Neural crest cell (in vitro differentiated cells): ENCODE measurements at regions not wholly inside any gene's neighbourhood (a gene's known extent, or its start where the extent isn't known, plus 50 kb on each side); places are given as distances from the start of the nearest gene placed in this dataset.

ENCODE experiments used
- DNase-seq: peaks from one replicate; pipeline ENCODE4 v3.0.0; 2021; ENCODE audit warnings: low read depth, mixed read lengths, low spot score
- H3K27ac Mint-ChIP-seq: one replicate; pipeline ENCODE4 v1.8.0; 2021; ENCODE audit warnings: mild to moderate bottlenecking, mixed read lengths; ENCODE audit not compliant: unreplicated experiment
- H3K27me3 Mint-ChIP-seq: 2 replicates; pipeline ENCODE4 v1.8.0; 2021; ENCODE audit warnings: low read depth, mild to moderate bottlenecking, mixed read lengths
- H3K36me3 Mint-ChIP-seq: 2 replicates; pipeline ENCODE4 v1.8.0; 2021; ENCODE audit warnings: low read depth, mild to moderate bottlenecking, mixed read lengths
- H3K4me1 Mint-ChIP-seq: 2 replicates; pipeline ENCODE4 v1.8.0; 2021; ENCODE audit warnings: mixed read lengths
- H3K4me3 Mint-ChIP-seq: one replicate; pipeline ENCODE4 v1.8.0; 2021; ENCODE audit warnings: mild to moderate bottlenecking, mixed read lengths
- H3K9me3 Mint-ChIP-seq: 2 replicates; pipeline ENCODE4 v1.8.0; 2021; ENCODE audit warnings: mixed read lengths
- TF ChIP-seq, protein P1 (sequence below): fragments of 200-600 bp; sonication (generic); conservative IDR thresholded peaks from 2 replicates; pipeline ENCODE4 v1.5.0; 2021; ENCODE audit warnings: antibody characterized with exemption, mild to moderate bottlenecking

DNA sequence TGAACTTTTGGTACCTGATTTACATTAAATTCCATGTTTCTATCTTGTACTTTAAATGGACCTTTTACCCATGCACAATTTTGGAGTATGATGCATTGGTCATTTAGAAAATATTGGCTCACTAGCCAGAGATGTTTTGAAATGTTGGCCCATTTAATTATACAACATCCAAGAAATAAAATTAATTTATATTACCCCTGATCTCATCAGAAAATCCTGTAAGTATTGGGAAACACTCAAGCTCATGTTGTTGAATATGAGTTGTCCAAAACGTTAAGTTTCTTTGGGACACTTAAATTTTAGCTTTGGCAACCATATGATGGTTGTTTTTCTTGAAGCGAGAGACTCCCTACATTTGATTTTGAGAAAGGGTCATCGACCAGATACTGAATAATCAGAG lies 492.7 kb downstream of the RPS24 start:
- H3K4me3 Mint-ChIP-seq: no peak overlapping the region
- H3K27ac Mint-ChIP-seq: no peak overlapping the region
- H3K4me1 Mint-ChIP-seq: peaks cover 20% of the 10 kb centered on the region
- TF ChIP-seq, protein P1, sequence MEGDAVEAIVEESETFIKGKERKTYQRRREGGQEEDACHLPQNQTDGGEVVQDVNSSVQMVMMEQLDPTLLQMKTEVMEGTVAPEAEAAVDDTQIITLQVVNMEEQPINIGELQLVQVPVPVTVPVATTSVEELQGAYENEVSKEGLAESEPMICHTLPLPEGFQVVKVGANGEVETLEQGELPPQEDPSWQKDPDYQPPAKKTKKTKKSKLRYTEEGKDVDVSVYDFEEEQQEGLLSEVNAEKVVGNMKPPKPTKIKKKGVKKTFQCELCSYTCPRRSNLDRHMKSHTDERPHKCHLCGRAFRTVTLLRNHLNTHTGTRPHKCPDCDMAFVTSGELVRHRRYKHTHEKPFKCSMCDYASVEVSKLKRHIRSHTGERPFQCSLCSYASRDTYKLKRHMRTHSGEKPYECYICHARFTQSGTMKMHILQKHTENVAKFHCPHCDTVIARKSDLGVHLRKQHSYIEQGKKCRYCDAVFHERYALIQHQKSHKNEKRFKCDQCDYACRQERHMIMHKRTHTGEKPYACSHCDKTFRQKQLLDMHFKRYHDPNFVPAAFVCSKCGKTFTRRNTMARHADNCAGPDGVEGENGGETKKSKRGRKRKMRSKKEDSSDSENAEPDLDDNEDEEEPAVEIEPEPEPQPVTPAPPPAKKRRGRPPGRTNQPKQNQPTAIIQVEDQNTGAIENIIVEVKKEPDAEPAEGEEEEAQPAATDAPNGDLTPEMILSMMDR: no peak
- no peaks in the 10 kb centered on the region for H3K9me3 Mint-ChIP-seq
- H3K27me3 Mint-ChIP-seq: no peaks in the 10 kb centered on the region
- no peaks in the 10 kb centered on the region for H3K36me3 Mint-ChIP-seq
- DNase-seq: no peak

DNA sequence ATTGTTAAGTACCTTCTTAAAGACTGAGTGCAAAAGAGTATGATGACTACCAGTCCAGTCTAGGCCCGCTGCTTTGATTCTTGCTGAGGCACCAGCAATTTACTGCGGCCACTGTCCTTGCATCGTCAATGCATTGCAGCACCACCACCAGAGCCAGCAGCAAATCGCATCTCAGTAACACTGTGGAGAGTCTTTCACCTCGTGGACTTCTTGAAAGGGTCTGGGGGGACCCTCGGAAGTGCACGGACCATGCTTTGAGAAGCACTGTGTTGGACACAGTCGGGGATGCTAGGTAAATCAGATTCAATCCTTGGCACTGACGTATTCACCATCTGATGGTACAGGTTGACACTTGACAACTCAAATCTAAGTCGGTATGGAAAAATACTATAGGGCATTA lies 493.6 kb downstream of the RPS24 start:
- TF ChIP-seq, protein P1: no peak
- Mint-ChIP-seq H3K9me3 (no peaks in the 10 kb centered on the region), H3K4me1 (peaks cover 20% of the 10 kb centered on the region), H3K4me3 (no peak overlapping the region), H3K27ac (no peak overlapping the region), H3K27me3 (no peaks in the 10 kb centered on the region), H3K36me3 (no peaks in the 10 kb centered on the region)
- DNase-seq: no peak

DNA sequence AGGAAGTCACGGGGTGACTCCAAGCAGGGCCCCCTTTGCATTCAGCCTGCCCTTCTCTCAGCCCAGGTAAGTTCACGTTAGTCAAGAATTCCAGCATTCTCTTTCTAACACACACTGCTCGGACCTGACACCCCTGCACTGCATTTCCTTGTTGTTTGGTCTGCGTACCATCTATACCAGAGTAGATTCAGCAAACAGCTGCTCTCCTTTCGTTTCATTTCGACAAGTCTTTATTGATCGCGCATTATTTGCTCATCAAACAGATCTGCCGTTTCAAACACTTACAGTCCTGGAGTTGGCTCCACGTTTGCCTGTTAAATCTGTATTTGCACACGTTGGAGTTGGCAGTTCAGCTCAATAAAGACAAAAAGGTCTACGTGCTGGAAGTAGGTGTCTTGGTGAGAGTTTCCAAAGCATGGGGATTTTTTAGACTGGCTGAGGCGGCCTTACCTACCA lies 495.1 kb downstream of the RPS24 start:
- no peaks in the 10 kb centered on the region for H3K27me3 Mint-ChIP-seq
- DNase-seq: no peak
- peaks cover 26% of the 10 kb centered on the region for H3K4me1 Mint-ChIP-seq
- H3K36me3 Mint-ChIP-seq: no peaks in the 10 kb centered on the region
- TF ChIP-seq, protein P1: no peak
- H3K27ac Mint-ChIP-seq: no peak overlapping the region
- no peak overlapping the region for H3K4me3 Mint-ChIP-seq
- H3K9me3 Mint-ChIP-seq: no peaks in the 10 kb centered on the region

DNA sequence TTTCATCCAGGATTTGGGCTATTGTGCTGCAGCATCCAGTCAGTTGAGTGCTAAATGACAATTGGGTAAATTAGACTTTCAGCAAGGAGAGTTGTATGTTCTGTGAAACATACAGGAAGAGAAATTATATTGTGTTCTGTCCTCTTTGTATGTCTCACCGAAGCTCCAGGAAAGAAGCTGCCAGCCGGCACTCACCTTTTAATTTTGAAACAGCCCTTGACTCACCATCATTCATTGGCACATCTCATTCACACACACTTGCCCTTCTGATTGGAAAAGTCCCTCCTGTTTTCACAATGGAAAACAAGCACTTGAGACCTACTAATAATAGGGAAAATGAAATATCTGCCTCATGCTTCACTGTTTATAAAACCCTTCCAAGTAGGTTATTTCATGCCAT lies 495.6 kb downstream of the RPS24 start:
- DNase-seq: no peak
- no peaks in the 10 kb centered on the region for H3K9me3 Mint-ChIP-seq
- TF ChIP-seq, protein P1: no peak
- no peak overlapping the region for H3K27ac Mint-ChIP-seq
- no peaks in the 10 kb centered on the region for H3K27me3 Mint-ChIP-seq
- H3K4me3 Mint-ChIP-seq: no peak overlapping the region
- H3K36me3 Mint-ChIP-seq: no peaks in the 10 kb centered on the region
- peaks cover 26% of the 10 kb centered on the region for H3K4me1 Mint-ChIP-seq

DNA sequence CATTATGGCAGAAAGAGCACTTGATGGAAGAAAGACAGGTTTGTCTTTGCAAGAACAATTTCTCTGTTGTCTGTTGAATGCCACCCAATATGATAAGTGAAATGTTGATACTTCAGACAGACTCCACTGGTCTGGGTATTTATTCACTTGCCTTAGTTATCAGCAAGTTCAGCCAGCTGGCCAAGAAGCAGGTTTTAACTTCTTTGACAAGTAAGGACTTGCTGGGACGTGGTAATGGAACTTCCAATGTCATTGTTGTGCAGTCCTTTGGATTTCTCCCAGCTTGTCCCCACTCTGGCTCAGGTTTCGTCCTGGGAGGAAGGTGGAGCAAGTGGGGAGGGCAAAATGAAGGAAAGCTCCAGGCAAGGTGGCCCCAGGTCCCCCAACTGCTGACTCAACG lies 497.4 kb downstream of the RPS24 start:
- TF ChIP-seq, protein P1: no peak
- Mint-ChIP-seq H3K27ac (no peak overlapping the region), H3K36me3 (no peaks in the 10 kb centered on the region), H3K27me3 (no peaks in the 10 kb centered on the region), H3K4me3 (no peak overlapping the region), H3K4me1 (peaks cover 23% of the 10 kb centered on the region), H3K9me3 (no peaks in the 10 kb centered on the region)
- DNase-seq: no peak
